Keratinocyte (primary cell): ENCODE measurements at regions not wholly inside any gene's neighbourhood (a gene's known extent, or its start where the extent isn't known, plus 50 kb on each side); places are given as distances from the start of the nearest gene placed in this dataset.

Experiments used
- DNase-seq: peaks from one replicate; pipeline ENCODE4 v3.0.0-alpha.2; 2011; ENCODE audit warnings: low read depth, missing footprints, low spot score
- FAIRE-seq: peaks from 2 replicates; lab custom pipeline; 2011; peaks lifted over from hg19 to GRCh38; lab: Jason Lieb, UNC
- H2AFZ ChIP-seq: 2 replicates; pipeline ENCODE4 v1.6.0; 2012; ENCODE audit warnings: low read length, control low read depth, inconsistent platforms; ENCODE audit not compliant: control insufficient read depth
- H3K27ac ChIP-seq: 2 replicates; pipeline ENCODE4 v1.5.1; 2011; ENCODE audit warnings: low read length; ENCODE audit not compliant: control insufficient read depth, insufficient read depth
- H3K27me3 ChIP-seq: 3 replicates; pipeline ENCODE4 v1.6.0; 2011; ENCODE audit warnings: low read length; ENCODE audit not compliant: control insufficient read depth, insufficient read depth; ENCODE audit errors: extremely low read depth
- H3K36me3 ChIP-seq, 2 experiments: 2 replicates in 1 of 2; 3 replicates in 1 of 2; pipeline ENCODE4 v1.5.1; 2011; ENCODE audit warnings: low read length in 2 of 2, mild to moderate bottlenecking in 1 of 2; ENCODE audit not compliant: control insufficient read depth in 2 of 2, insufficient read depth in 2 of 2; ENCODE audit errors: extremely low read depth in 1 of 2
- H3K4me1 ChIP-seq: 3 replicates; pipeline ENCODE4 v1.5.1; 2011; ENCODE audit warnings: low read length; ENCODE audit not compliant: control insufficient read depth, insufficient read depth; ENCODE audit errors: extremely low read depth
- H3K4me2 ChIP-seq: 3 replicates; pipeline ENCODE4 v1.6.0; 2011; ENCODE audit warnings: low read depth, low read length; ENCODE audit not compliant: control insufficient read depth, insufficient read depth; ENCODE audit errors: extremely low read depth
- H3K4me3 ChIP-seq, 3 experiments: fragments of 200-600 bp in 1 of 3; sonication (generic) in 1 of 3; 2 replicates in 2 of 3; 3 replicates in 1 of 3; pipeline ENCODE4 v1.5.1; 2011 to 2016; ENCODE audit warnings: low read length in 3 of 3, mild to moderate bottlenecking in 3 of 3, control low read depth in 2 of 3, inconsistent platforms in 1 of 3, low read depth in 1 of 3, mixed read lengths in 1 of 3, mixed run types in 1 of 3, moderate library complexity in 1 of 3; ENCODE audit not compliant: control insufficient read depth in 2 of 3, insufficient read depth in 2 of 3; ENCODE audit errors: extremely low read depth in 1 of 3
- H3K79me2 ChIP-seq: 2 replicates; pipeline ENCODE4 v1.6.0; 2012; ENCODE audit warnings: low read length; ENCODE audit not compliant: control insufficient read depth, insufficient read depth
- H3K9ac ChIP-seq: 3 replicates; pipeline ENCODE4 v1.6.0; 2011; ENCODE audit warnings: low read length; ENCODE audit not compliant: control insufficient read depth, insufficient read depth; ENCODE audit errors: extremely low read depth
- H3K9me1 ChIP-seq: 3 replicates; pipeline ENCODE4 v1.6.0; 2011; ENCODE audit warnings: low read length; ENCODE audit not compliant: control insufficient read depth, insufficient read depth; ENCODE audit errors: extremely low read depth
- H3K9me3 ChIP-seq: 2 replicates; pipeline ENCODE4 v1.5.1; 2012; ENCODE audit warnings: low read depth, low read length; ENCODE audit not compliant: control insufficient read depth
- H4K20me1 ChIP-seq: 3 replicates; pipeline ENCODE4 v1.6.0; 2011; ENCODE audit warnings: low read length; ENCODE audit not compliant: control insufficient read depth, insufficient read depth; ENCODE audit errors: extremely low read depth
- CTCF ChIP-seq, 3 experiments: IDR thresholded peaks in 1 of 3; conservative IDR thresholded peaks in 1 of 3; optimal IDR thresholded peaks in 1 of 3; 2 replicates in 2 of 3; 3 replicates in 1 of 3; pipeline versions ENCODE3 to v1.5.1; 2011; ENCODE audit warnings: low read length in 3 of 3, mild to moderate bottlenecking in 3 of 3, moderate library complexity in 2 of 3, control low read depth in 1 of 3, inconsistent platforms in 1 of 3; ENCODE audit not compliant: insufficient read depth in 2 of 3; ENCODE audit errors: extremely low read depth in 1 of 3
- EZH2 ChIP-seq: IDR thresholded peaks from one replicate; pipeline ENCODE4 v1.6.1; 2012; ENCODE audit warnings: inconsistent platforms, mild to moderate bottlenecking, low read length, moderate library complexity
- dilution Hi-C: fragments of 300-500 bp; cut with MboI; formaldehyde crosslinking; loops from one replicate; pipeline ENCODE4 v1.7.0; 2020; ENCODE audit warnings: low sequenced_read_pairs; ENCODE audit not compliant: extremely low pct_ligation_motif_present

- no peaks in the 10 kb centered on the region for H3K27me3 ChIP-seq
- no peak overlapping the region for H3K9ac ChIP-seq
- no peak for TF ChIP-seq EZH2
- TF ChIP-seq CTCF (optimal IDR thresholded peaks at IDR 0.05 in 1 of 3, IDR thresholded peaks at IDR 0.05 in 1 of 3, conservative IDR thresholded peaks at IDR 0.05 in 1 of 3; ENCODE audit: extremely low read depth in 1 of 3, insufficient read depth in 2 of 3, low read length in 3 of 3), result no peak
- dilution Hi-C loops, result no loop called here
- H2AFZ ChIP-seq, result peak overlapping the region; percentile 22
- DNase-seq (no peak), FAIRE-seq (no peak)
- no peaks in the 10 kb centered on the region for H3K9me1 ChIP-seq
- no peak overlapping the region for H3K27ac ChIP-seq
- no peaks in the 10 kb centered on the region for H4K20me1 ChIP-seq
- no peaks in the 10 kb centered on the region for H3K9me3 ChIP-seq
- no peak overlapping the region for H3K4me3 ChIP-seq
- no peak overlapping the region for H3K4me2 ChIP-seq
- H3K36me3 ChIP-seq, result no peaks in the 10 kb centered on the region
- H3K4me1 ChIP-seq, result no peaks in the 10 kb centered on the region
- H3K79me2 ChIP-seq, result no peaks in the 10 kb centered on the region
These were observed 494.7 kb upstream of the FAM98A start for GRCh38 chr2:34093790-34094189.

DNA sequence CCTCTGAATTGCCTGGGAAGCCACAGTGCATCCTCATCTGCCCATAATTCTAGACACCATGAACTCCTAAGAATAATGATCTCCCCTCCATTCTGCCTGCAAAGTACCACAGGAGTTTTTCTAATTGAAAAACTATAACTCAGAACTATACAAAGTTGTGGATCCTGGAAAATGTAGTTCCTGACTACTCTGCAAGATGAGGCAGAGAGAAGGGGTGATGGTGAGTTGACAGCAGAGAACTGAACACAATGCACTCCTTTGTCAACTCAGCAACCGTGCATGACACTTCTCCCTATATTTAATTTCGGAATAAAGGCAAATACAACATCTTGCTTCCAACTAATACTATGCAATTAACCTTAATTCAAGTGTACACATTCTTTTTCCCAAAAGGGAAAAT, 471.1 kb upstream of the FAM98A start:
- H3K9me3 ChIP-seq, result no peaks in the 10 kb centered on the region
- H2AFZ ChIP-seq, result no peak overlapping the region
- no peaks in the 10 kb centered on the region for H4K20me1 ChIP-seq
- H3K27me3 ChIP-seq, result no peaks in the 10 kb centered on the region
- H3K4me1 ChIP-seq, result no peaks in the 10 kb centered on the region
- no peaks in the 10 kb centered on the region for H3K36me3 ChIP-seq
- no peak overlapping the region for H3K4me3 ChIP-seq
- no peak overlapping the region for H3K4me2 ChIP-seq
- TF ChIP-seq CTCF (optimal IDR thresholded peaks at IDR 0.05 in 1 of 3, IDR thresholded peaks at IDR 0.05 in 1 of 3, conservative IDR thresholded peaks at IDR 0.05 in 1 of 3; ENCODE audit: extremely low read depth in 1 of 3, insufficient read depth in 2 of 3, low read length in 3 of 3), result no peak
- TF ChIP-seq EZH2, result no peak
- no peaks in the 10 kb centered on the region for H3K79me2 ChIP-seq
- dilution Hi-C loops, result no loop called here
- no peak for FAIRE-seq
- H3K9me1 ChIP-seq, result no peaks in the 10 kb centered on the region
- no peak overlapping the region for H3K9ac ChIP-seq
- H3K27ac ChIP-seq, result no peak overlapping the region
- DNase-seq, result no peak
